ENCODE measurements at regions not wholly inside any gene's neighbourhood (a gene's known extent, or its start where the extent isn't known, plus 50 kb on each side); places are given as distances from the start of the nearest gene placed in this dataset.

DNA sequence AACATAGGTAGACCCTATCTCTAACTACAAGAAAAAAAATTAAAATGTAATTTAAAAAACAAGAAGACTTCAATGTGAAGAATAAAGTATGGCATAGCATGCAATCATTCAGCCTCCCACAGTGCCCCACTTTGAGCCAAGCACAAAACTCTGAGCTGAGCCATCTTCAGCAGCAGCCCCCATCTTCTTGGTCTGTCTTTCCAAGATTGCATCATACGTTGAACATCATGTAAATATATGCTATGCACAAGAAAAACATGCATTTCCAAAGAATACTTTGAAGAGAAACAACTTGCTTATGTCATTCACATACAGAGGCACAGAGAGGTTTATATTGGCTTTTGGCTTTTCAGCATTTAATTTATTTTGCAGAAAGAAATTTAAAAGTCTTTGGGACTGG lies 105.8 kb upstream of the TMPO start:
- FAIRE-seq (no peak), DNase-seq (ENCODE audit: low read depth, low spot score) (no peak), ATAC-seq (no peak)
- ChIA-PET CTCF (interaction anchor here (1.4 kb wide), 1 partner anchor 15 kb away, joined by 4 read pairs; no protein-coding TSS in a partner anchor), RAD21 (ENCODE audit: unreplicated experiment) (no interaction called here), SMC1A (ENCODE audit: uncharacterized antibody, unreplicated experiment) (no interaction called here), POLR2A (no interaction called here)
- no peak overlapping the region for H3K4me2 ChIP-seq (ENCODE audit: control insufficient read depth, insufficient read depth)
- no peak overlapping the region for H2AFZ ChIP-seq (ENCODE audit: control insufficient read depth, low read depth, low read length)
- no peak overlapping the region for H3K4me3 ChIP-seq
- no peaks in the 10 kb centered on the region for H4K20me1 ChIP-seq (ENCODE audit: control insufficient read depth, insufficient read depth)
- no peak overlapping the region for H3K9ac ChIP-seq (ENCODE audit: control insufficient read depth, insufficient read depth, low read length)
- no TSS peak for BruUV-seq (replicated peaks)
- in situ Hi-C loops (cut with MboI) (no loop called here), intact Hi-C loops (cut with micrococcal nuclease; ENCODE audit: unreplicated experiment) (no loop called here)
- no peak overlapping the region for H3K27ac ChIP-seq (ENCODE audit: control insufficient read depth, insufficient read depth)
- no peaks in the 10 kb centered on the region for H3K4me1 ChIP-seq (ENCODE audit: control insufficient read depth, insufficient read depth, low read length)
- 5% methylated on average over 1 of the region's 1 CpG for WGBS (ENCODE audit: insufficient coverage, insufficient replicate concordance, low lambda C conversion rate, missing lambda C conversion rate)
- no peaks in the 10 kb centered on the region for H3K36me3 ChIP-seq (ENCODE audit: control insufficient read depth in 2 of 2, insufficient read depth in 2 of 2, low read length in 1 of 2)
- no peaks in the 10 kb centered on the region; the same call in 2 of the 3 replicates for H3K9me3 ChIP-seq (replicated peaks; ENCODE audit: control insufficient read depth, insufficient read depth, low read length)
- TF ChIP-seq SMAD5 (IDR thresholded peaks at IDR 0.05; ENCODE audit: low read depth) = no peak
- TF ChIP-seq, protein P1, sequence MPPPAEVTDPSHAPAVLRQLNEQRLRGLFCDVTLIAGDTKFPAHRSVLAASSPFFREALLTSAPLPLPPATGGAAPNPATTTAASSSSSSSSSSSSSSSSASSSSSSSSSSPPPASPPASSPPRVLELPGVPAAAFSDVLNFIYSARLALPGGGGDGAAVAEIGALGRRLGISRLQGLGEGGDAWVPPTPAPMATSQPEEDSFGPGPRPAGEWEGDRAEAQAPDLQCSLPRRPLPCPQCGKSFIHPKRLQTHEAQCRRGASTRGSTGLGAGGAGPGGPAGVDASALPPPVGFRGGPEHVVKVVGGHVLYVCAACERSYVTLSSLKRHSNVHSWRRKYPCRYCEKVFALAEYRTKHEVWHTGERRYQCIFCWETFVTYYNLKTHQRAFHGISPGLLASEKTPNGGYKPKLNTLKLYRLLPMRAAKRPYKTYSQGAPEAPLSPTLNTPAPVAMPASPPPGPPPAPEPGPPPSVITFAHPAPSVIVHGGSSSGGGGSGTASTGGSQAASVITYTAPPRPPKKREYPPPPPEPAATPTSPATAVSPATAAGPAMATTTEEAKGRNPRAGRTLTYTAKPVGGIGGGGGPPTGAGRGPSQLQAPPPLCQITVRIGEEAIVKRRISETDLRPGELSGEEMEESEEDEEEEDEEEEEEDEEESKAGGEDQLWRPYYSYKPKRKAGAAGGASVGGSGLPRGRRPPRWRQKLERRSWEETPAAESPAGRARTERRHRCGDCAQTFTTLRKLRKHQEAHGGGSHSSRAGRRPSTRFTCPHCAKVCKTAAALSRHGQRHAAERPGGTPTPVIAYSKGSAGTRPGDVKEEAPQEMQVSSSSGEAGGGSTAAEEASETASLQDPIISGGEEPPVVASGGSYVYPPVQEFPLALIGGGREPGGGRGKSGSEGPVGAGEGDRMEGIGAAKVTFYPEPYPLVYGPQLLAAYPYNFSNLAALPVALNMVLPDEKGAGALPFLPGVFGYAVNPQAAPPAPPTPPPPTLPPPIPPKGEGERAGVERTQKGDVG (CRISPR knock-in tag; IDR thresholded peaks at IDR 0.05) = no peak
- no peak for TF ChIP-seq CHD2 (IDR thresholded peaks at IDR 0.05; ENCODE audit: borderline replicate concordance, low read depth, low read length)
- TF ChIP-seq MTA3 (IDR thresholded peaks at IDR 0.05; ENCODE audit: borderline replicate concordance, low read length) = no peak
- TF ChIP-seq, protein P2, sequence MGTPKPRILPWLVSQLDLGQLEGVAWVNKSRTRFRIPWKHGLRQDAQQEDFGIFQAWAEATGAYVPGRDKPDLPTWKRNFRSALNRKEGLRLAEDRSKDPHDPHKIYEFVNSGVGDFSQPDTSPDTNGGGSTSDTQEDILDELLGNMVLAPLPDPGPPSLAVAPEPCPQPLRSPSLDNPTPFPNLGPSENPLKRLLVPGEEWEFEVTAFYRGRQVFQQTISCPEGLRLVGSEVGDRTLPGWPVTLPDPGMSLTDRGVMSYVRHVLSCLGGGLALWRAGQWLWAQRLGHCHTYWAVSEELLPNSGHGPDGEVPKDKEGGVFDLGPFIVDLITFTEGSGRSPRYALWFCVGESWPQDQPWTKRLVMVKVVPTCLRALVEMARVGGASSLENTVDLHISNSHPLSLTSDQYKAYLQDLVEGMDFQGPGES (IDR thresholded peaks at IDR 0.05) = no peak
- no peak for TF ChIP-seq NR2C1 (IDR thresholded peaks at IDR 0.05)
- TF ChIP-seq SPI1 (IDR thresholded peaks at IDR 0.05; ENCODE audit: borderline replicate concordance, insufficient read depth, low read depth, low read length) = no peak
- TF ChIP-seq KLF5 (IDR thresholded peaks at IDR 0.05; ENCODE audit: partially characterized antibody) = no peak
- no peak for TF ChIP-seq TBL1XR1 (IDR thresholded peaks at IDR 0.05; ENCODE audit: low read depth, low read length)
- no peak for TF ChIP-seq CBX5 (IDR thresholded peaks at IDR 0.05; ENCODE audit: low read depth)
- no peak for TF ChIP-seq TCF12 (IDR thresholded peaks at IDR 0.05; ENCODE audit: low read depth, low read length)
- TF ChIP-seq BACH1 (IDR thresholded peaks at IDR 0.05; ENCODE audit: borderline replicate concordance) = no peak
- no peak for TF ChIP-seq NR2C2 (IDR thresholded peaks at IDR 0.05; ENCODE audit: borderline replicate concordance, control insufficient read depth, insufficient read length, low read depth)
- no peak for TF ChIP-seq PAX8 (IDR thresholded peaks at IDR 0.05)
- no peaks in the 10 kb centered on the region for H3K27me3 ChIP-seq (replicated peaks in 1 of 2; ENCODE audit: control insufficient read depth in 2 of 2, insufficient read depth in 2 of 2, low read length in 1 of 2)
- H3K79me2 ChIP-seq (ENCODE audit: control insufficient read depth, insufficient read depth, low read length) = no peaks in the 10 kb centered on the region
